ENCODE measurements at regions not wholly inside any gene's neighbourhood (a gene's known extent, or its start where the extent isn't known, plus 50 kb on each side); places are given as distances from the start of the nearest gene placed in this dataset.

DNA sequence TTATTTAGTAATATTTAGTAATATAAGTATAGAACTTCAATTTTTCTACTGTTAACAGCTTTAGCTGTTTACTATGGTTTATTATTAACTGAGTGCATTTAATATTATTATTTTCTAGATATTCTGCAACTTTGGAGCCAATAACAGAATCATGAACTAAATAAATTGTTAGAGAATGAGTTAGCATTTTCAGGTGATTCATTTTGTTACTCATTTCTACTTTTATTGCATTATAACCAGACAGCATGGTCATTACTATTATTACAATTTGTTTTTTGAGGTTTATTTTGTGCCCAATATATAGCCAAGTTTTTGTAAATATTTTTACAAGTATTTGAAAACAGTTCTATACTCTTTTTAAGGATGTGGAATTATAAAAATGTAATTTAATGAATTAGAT is 279.6 kb downstream of the SQOR start:
- DNase-seq (no peak), FAIRE-seq (peak; percentile 71)
- TF ChIP-seq, protein P1, sequence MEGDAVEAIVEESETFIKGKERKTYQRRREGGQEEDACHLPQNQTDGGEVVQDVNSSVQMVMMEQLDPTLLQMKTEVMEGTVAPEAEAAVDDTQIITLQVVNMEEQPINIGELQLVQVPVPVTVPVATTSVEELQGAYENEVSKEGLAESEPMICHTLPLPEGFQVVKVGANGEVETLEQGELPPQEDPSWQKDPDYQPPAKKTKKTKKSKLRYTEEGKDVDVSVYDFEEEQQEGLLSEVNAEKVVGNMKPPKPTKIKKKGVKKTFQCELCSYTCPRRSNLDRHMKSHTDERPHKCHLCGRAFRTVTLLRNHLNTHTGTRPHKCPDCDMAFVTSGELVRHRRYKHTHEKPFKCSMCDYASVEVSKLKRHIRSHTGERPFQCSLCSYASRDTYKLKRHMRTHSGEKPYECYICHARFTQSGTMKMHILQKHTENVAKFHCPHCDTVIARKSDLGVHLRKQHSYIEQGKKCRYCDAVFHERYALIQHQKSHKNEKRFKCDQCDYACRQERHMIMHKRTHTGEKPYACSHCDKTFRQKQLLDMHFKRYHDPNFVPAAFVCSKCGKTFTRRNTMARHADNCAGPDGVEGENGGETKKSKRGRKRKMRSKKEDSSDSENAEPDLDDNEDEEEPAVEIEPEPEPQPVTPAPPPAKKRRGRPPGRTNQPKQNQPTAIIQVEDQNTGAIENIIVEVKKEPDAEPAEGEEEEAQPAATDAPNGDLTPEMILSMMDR (IDR thresholded peaks at IDR 0.05; ENCODE audit: borderline replicate concordance, extremely low read depth, insufficient read depth), result no peak
- no peaks in the 10 kb centered on the region for H3K4me1 ChIP-seq (ENCODE audit: control insufficient read depth in 2 of 3, insufficient read depth in 2 of 3, low read depth in 1 of 3, low read length in 3 of 3)
- no peaks in the 10 kb centered on the region for H3K9me3 ChIP-seq (ENCODE audit: control insufficient read depth in 2 of 3, insufficient read depth in 1 of 3, low read length in 3 of 3)
- no peak overlapping the region for H3K9ac ChIP-seq (ENCODE audit: low read length in 3 of 3)
- no peaks in the 10 kb centered on the region for H3K27me3 ChIP-seq (ENCODE audit: control insufficient read depth, insufficient read depth, low read length)
- no peak overlapping the region for H3K27ac ChIP-seq (ENCODE audit: low read depth in 2 of 2, low read length in 2 of 2)
- no peaks in the 10 kb centered on the region for H3K36me3 ChIP-seq (ENCODE audit: control insufficient read depth in 2 of 3, insufficient read depth in 3 of 3, low read length in 3 of 3)
- no peak overlapping the region for H3K4me3 ChIP-seq (ENCODE audit: low read length in 3 of 3)
- intact Hi-C loops (cut with DNase I), result no loop called here

DNA sequence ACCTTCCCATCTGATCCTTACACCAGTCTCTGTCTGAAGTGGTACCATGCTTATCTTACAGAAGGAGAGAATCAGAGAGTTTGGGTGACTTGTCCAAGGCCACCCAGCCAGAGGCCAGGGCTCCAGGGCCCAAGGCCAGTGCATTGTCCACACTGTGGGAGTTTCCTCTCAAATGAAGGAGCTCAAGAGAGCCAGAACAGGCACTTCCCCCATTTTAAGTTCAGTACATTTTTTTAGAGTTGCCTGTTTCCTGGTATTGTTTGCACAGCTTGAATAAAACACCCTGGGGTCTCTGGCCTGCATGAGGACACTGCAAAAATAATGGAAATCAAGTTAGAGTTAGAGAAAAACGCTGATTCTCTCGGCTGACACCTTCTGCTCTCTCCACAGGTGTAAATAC is 284.0 kb downstream of the SQOR start:
- no peak for FAIRE-seq
- no peak for DNase-seq
- H3K4me3 ChIP-seq (ENCODE audit: low read length in 3 of 3), result no peak overlapping the region
- H3K27ac ChIP-seq (ENCODE audit: low read depth in 2 of 2, low read length in 2 of 2), result no peak overlapping the region
- no peak overlapping the region for H3K9ac ChIP-seq (ENCODE audit: low read length in 3 of 3)
- H3K9me3 ChIP-seq (ENCODE audit: control insufficient read depth in 2 of 3, insufficient read depth in 1 of 3, low read length in 3 of 3), result no peaks in the 10 kb centered on the region
- intact Hi-C loops (cut with DNase I), result no loop called here
- TF ChIP-seq, protein P1 (IDR thresholded peaks at IDR 0.05; ENCODE audit: borderline replicate concordance, extremely low read depth, insufficient read depth), result no peak
- no peaks in the 10 kb centered on the region for H3K4me1 ChIP-seq (ENCODE audit: control insufficient read depth in 2 of 3, insufficient read depth in 2 of 3, low read depth in 1 of 3, low read length in 3 of 3)
- H3K36me3 ChIP-seq (ENCODE audit: control insufficient read depth in 2 of 3, insufficient read depth in 3 of 3, low read length in 3 of 3), result no peaks in the 10 kb centered on the region
- no peaks in the 10 kb centered on the region for H3K27me3 ChIP-seq (ENCODE audit: control insufficient read depth, insufficient read depth, low read length)

DNA sequence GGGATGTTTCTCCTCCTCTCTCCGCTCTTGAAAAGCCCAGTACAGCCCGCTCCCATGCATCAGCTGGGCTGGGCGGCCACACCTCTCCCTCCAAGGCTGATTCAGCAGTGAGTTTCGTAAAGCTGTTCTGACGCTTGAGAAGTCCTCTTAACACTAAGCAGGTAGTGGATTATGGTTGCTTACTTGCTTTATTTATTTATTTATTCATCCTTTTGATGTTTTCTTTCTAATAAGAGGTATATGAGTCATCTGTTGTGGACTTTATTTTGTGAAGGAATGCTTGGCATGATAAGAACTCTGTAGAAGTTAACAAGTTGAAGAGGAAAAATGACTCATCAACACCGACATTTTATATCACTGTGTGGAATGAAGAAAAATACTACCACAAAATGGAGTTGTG is 285.0 kb downstream of the SQOR start:
- H3K9ac ChIP-seq (ENCODE audit: low read length in 3 of 3), result no peak overlapping the region
- intact Hi-C loops (cut with DNase I), result no loop called here
- DNase-seq, result no peak

DNA sequence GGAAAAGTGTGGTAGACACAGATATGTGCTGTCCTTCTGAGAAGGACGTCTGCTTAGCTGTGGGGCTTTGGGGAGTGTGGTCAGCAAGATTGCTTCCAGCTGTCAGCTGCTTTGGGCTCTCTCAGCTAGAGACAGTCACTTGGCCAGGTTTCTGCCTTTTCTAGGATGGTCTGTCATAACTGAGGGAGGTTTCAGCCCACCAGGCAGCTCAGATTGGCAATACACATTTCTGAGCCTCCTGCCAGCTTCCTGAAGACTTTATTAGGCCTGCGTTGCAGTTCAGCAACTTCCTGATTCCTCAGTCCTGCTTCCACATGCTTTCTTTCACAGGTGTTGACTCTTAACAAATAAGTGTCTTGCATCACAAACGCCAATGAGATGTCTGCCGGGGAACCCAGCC is 286.5 kb downstream of the SQOR start:
- Histone ChIP-seq H3K27ac (ENCODE audit: low read depth in 2 of 2, low read length in 2 of 2) (no peak overlapping the region), H3K4me3 (ENCODE audit: low read length in 3 of 3) (no peak overlapping the region), H3K36me3 (ENCODE audit: control insufficient read depth in 2 of 3, insufficient read depth in 3 of 3, low read length in 3 of 3) (no peaks in the 10 kb centered on the region), H3K4me1 (ENCODE audit: control insufficient read depth in 2 of 3, insufficient read depth in 2 of 3, low read depth in 1 of 3, low read length in 3 of 3) (no peaks in the 10 kb centered on the region), H3K9me3 (ENCODE audit: control insufficient read depth in 2 of 3, insufficient read depth in 1 of 3, low read length in 3 of 3) (no peaks in the 10 kb centered on the region), H3K27me3 (ENCODE audit: control insufficient read depth, insufficient read depth, low read length) (no peaks in the 10 kb centered on the region), H3K9ac (ENCODE audit: low read length in 3 of 3) (no peak overlapping the region)
- FAIRE-seq (no peak), DNase-seq (peak in 1 of 5 donors; percentile 18)
- TF ChIP-seq, protein P1 (IDR thresholded peaks at IDR 0.05; ENCODE audit: borderline replicate concordance, extremely low read depth, insufficient read depth), result no peak
- intact Hi-C loops (cut with DNase I), result no loop called here

More for the DNA sequence above, 285.0 kb downstream of the SQOR start:
- no peak for FAIRE-seq
- Histone ChIP-seq H3K27ac (ENCODE audit: low read depth in 2 of 2, low read length in 2 of 2) (no peak overlapping the region), H3K27me3 (ENCODE audit: control insufficient read depth, insufficient read depth, low read length) (no peaks in the 10 kb centered on the region), H3K4me3 (ENCODE audit: low read length in 3 of 3) (no peak overlapping the region), H3K36me3 (ENCODE audit: control insufficient read depth in 2 of 3, insufficient read depth in 3 of 3, low read length in 3 of 3) (no peaks in the 10 kb centered on the region), H3K9me3 (ENCODE audit: control insufficient read depth in 2 of 3, insufficient read depth in 1 of 3, low read length in 3 of 3) (no peaks in the 10 kb centered on the region), H3K4me1 (ENCODE audit: control insufficient read depth in 2 of 3, insufficient read depth in 2 of 3, low read depth in 1 of 3, low read length in 3 of 3) (no peaks in the 10 kb centered on the region)
- TF ChIP-seq, protein P1 (IDR thresholded peaks at IDR 0.05; ENCODE audit: borderline replicate concordance, extremely low read depth, insufficient read depth), result no peak
